LHCN-M2 (cell line): ENCODE measurements at regions not wholly inside any gene's neighbourhood (a gene's known extent, or its start where the extent isn't known, plus 50 kb on each side); places are given as distances from the start of the nearest gene placed in this dataset.
"Not testable (repeated sequence)": the region's sequence is repeated elsewhere in the genome, so short reads cannot be mapped to it uniquely, and the experiment has no call there.

Experiments
- DNase-seq: peaks from one replicate; pipeline ENCODE4 v3.0.0-alpha.2; 2012; ENCODE audit warnings: low read depth

- not testable (repeated sequence) for DNase-seq
Observed at GRCh38 chr16:29059575-29059974, 74.7 kb downstream of the LAT start.
